Esophagus muscularis mucosa (tissue), 4 donors: ENCODE measurements at regions not wholly inside any gene's neighbourhood (a gene's known extent, or its start where the extent isn't known, plus 50 kb on each side); places are given as distances from the start of the nearest gene placed in this dataset.

Experiments used
- EP300 ChIP-seq: sonication (generic); formaldehyde crosslinking; IDR thresholded peaks from one replicate; pipeline ENCODE4 v1.6.1; 2017; ENCODE audit warnings: antibody characterized with exemption
- POLR2A ChIP-seq: fragments of 450-650 bp; IDR thresholded peaks from one replicate; pipeline ENCODE4 v1.6.1; 2017; ENCODE audit warnings: antibody characterized with exemption, moderate library complexity, mild to moderate bottlenecking, low read depth
- POLR2AphosphoS5 ChIP-seq, 2 donors: sonication (generic); formaldehyde crosslinking; IDR thresholded peaks; one replicate each; pipeline ENCODE4 v1.6.1; 2017; ENCODE audit warnings: antibody characterized with exemption in 2 of 2
- TF ChIP-seq, protein P1 (sequence below), 3 experiments: fragments of 200-600 bp in 2 of 3; fragments of 450-650 bp in 1 of 3; sonication (generic) in 2 of 3; IDR thresholded peaks; one replicate each; pipeline ENCODE4 v1.5.1; 2017 to 2019; ENCODE audit warnings: antibody characterized with exemption in 3 of 3, mild to moderate bottlenecking in 2 of 3, moderate library complexity in 1 of 3

- TF ChIP-seq, protein P1, sequence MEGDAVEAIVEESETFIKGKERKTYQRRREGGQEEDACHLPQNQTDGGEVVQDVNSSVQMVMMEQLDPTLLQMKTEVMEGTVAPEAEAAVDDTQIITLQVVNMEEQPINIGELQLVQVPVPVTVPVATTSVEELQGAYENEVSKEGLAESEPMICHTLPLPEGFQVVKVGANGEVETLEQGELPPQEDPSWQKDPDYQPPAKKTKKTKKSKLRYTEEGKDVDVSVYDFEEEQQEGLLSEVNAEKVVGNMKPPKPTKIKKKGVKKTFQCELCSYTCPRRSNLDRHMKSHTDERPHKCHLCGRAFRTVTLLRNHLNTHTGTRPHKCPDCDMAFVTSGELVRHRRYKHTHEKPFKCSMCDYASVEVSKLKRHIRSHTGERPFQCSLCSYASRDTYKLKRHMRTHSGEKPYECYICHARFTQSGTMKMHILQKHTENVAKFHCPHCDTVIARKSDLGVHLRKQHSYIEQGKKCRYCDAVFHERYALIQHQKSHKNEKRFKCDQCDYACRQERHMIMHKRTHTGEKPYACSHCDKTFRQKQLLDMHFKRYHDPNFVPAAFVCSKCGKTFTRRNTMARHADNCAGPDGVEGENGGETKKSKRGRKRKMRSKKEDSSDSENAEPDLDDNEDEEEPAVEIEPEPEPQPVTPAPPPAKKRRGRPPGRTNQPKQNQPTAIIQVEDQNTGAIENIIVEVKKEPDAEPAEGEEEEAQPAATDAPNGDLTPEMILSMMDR (IDR thresholded peaks at IDR 0.05) = no peak
- TF ChIP-seq POLR2A = no peak
- no peak for TF ChIP-seq EP300
- no peak for TF ChIP-seq POLR2AphosphoS5 (IDR thresholded peaks at IDR 0.05)
Measured at GRCh38 chr4:74658116-74658515, 136.2 kb downstream of the BTC start.
